NCI-H1694 (cell line): ENCODE measurements at regions not wholly inside any gene's neighbourhood (a gene's known extent, or its start where the extent isn't known, plus 50 kb on each side); places are given as distances from the start of the nearest gene placed in this dataset.

ENCODE experiments used
- DNase-seq: peaks from one replicate; lab custom pipeline; 2025; lab: John Stamatoyannopoulos, UW

DNA sequence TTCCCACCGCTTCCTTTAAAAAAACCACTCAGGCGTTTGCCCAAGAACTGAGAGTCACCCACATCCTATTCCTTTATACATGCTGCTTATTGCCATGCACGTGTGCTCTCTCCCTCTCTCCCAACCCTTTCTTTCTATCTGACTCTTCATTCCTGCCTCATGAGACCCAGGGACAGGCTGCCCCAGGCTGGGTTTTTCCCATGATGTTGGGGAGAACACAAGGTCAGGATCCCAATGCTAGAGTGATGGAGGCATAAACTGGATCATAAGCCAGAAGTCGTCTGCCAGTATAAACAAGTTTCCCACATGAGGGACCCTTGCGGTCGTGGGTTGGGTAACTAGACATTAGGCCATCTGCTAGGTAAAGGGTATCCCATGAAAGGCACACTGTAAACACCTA is 64.9 kb downstream of the CD2 start:
- no peak for DNase-seq

DNA sequence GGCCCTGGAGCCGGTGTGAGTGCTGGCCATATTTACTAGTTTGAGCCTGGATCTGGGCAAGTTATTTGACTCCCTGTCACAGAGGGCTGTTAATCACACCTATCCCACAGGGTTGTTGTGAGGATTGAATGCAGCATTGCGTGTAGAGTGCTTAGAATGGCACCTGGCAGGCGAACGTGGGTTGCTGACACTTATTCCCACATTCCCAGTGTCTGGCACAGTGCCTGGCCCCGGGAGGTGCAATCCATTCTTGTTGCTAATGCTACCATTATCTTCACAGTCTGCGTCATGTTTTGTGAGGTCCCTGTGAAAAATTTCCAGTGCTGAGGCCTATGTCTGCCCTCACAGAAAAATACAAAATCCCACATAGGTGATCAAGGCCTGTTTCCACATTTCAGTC is 66.1 kb downstream of the CD2 start:
- DNase-seq = no peak

GRCh38 chr1:116821763-116822162 is 67.5 kb downstream of the CD2 start:
- no peak for DNase-seq

DNA sequence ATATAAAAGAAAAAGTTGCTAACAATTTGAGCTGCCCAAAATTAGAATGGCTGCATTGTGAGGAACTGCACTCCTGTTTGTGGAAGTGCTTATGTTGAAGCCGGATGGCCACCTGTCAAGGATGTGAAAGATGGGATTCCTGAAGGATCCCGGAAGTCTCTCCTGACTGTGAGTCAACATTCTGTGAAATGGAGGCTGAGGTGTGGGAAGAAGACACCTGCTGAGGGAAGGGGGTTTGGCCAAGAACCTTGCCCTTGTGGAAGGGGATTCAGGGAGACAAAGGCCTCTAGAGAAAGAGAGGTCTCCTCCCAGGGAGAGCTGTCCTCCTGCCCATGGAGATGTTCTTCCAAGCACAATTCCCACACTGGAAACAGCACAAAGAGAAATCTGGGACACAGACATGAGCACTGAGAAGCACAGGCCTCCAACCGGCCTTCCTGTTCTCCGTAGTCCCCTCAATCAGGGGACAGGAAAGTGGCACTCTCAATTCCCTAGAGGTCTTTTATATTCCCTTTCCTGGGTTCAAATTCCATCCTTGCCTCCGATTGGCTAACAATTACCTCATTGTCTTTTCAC is 70.5 kb downstream of the CD2 start:
- peak; percentile 93 for DNase-seq

DNA sequence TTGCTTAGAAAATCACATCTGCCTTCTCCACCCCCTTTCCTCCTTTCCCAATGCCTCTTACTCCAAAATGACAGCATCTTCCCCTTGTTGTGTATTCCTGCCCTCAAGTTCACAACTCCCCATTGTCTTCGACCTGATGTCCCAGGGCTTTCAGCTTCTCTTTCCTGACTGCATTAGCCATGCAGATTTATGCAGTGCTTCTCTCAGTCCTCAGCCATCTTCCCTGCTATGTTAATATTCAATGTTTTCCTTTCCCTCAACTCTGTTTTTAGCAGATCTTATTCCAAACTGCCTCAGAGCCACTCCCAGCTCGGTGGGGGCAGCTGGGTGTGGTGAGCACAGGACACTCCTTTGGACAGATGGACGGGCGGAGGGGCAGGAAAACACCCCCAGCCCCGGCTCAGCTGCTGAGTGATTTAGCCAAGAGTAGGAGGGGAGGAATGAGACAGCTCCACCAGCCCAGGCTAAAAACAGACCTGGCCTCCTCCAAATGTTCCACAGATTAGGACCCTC is 71.0 kb downstream of the CD2 start:
- DNase-seq = peak; percentile 91

DNA sequence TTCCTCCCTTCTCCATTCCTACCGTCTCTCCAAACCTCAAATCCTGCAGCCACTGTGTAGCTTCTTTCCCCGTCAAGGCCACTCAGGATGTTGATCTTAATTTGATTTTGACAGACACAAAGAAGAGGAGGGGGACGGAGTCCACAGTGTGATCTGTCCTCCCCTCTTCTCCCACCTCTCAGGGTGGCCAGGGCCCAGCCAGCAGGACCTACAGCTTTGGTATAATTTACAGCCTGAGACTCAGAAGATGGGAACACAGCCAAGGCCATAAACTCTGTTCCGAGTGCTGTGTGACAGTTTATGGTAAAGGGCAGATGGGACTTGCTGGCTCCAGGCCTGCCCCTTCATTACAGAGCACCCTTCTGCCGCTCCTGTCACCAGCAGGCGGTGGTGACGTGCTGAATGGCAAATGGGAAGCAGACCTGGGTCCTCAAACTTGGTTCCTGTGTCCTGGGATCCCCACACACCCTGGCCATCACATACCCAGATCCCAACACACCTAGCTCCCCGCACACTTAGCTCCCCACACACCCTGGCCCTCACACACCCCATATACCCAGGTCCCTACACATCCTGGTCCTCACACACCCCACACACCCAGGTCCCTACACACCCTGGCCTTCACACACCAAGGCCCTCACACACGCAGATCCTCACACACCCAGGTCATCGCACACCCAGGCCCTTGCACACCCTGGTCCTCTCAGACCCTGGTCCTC is 71.6 kb downstream of the CD2 start:
- peak; percentile 98 for DNase-seq

GRCh38 chr1:116826818-116827606 is 72.8 kb downstream of the CD2 start:
- no peak for DNase-seq

DNA sequence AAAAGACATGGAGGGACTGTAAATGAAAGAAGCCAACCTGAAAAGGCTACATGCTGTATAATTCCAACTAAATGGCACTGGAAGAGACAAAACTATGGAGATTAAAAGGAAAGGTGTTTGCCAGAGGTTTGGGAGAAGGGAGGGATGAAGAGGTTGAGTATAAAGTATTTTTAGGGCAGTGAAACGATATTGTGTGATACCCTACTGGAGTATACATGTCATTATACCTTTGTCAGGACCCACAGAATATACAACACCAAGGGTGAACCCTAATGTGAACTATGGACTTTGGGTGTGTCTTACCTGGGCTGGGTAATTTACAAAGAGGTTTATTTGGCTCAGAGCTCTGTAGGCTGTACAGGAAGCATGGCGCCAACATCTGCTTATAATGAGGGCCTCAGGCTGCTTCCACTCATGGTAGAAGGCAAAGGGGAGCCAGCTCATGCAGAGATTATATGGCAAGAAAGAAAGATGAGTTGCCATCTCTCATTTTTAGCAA is 73.4 kb downstream of the CD2 start:
- DNase-seq = no peak

DNA sequence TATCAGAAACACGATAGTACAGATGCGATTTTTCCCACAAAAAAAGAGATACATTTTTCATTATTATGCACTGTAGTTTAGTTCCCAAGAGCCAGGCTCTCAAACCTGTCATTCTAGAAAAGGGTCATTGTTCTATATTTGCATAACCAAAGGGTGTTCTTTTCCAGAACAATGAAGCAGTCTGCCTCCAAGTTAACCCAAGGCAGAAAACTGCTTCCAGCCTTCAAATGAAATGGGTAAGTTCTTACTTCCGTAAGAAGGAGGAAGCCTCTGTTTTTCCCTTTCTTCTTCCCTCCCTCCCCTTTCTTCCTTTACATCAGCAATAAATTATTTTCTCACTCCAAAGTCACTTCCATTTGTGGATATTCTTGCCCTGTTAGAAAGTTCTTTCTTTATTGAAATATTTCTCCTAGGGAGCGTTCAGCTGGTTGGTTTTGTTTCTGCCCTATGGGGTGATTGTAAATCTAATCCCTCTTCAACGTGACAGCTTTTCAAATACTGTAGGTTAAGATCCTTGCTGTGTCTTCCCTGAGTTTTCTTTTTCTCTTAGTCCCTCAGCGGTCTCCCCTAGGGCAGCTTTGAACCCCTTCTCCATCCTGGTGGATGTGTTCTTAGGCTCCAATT is 77.3 kb upstream of the PTGFRN start:
- no peak for DNase-seq

DNA sequence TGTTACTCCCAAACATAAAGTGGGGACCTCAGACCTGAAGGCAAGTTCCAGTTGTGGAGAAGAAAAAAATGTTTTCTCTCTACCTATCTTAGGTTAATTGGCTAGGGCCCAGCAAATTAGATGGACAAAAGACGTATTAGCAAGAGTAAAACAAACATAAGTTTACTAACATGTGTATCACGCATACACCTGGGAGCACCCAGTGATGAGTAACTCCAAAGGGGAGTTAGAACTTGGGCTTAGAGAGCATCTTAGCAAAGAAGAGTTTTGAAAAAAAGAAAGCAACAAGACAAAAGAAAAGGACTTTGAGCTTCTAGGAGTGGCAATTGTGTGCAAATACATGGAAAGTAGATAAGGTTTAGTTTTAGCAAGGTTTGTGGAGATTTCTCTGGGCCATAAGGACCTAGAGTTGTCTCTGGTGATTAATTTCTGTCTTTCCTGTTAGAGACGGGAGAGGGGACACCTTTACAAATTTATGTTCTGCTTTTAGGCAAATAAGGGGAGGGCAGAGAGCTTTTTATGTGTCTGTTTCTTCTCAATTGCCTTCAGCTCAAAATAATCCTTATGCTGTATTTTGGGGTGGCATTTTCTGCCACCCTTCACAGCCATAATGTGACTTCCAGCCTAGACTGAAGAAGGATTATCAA is 76.7 kb upstream of the PTGFRN start:
- DNase-seq = no peak

DNA sequence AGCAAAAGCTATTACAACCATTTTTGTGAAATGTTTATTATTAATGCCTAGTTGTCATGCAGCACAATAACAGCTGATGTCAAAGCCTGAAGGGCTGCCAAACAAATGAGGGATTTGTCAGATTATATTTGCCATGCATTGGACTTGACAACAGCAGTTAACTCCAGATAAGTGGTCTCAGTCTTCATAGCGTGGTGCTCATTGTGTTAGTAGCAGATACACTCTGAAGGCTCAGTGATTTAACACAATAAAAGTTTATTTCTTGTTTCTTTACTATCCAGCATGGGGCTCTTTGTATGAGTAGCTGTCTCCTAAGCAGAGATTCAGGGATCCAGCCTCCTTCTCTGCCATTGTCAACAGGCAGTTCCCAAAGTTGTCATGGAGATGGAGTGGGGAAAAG is 76.0 kb upstream of the PTGFRN start:
- DNase-seq = no peak

- no peak for DNase-seq
Observed at GRCh38 chr1:116834595-116834994, 75.1 kb upstream of the PTGFRN start.

- DNase-seq = no peak
Observed at GRCh38 chr1:116835161-116835560, 74.6 kb upstream of the PTGFRN start.

DNA sequence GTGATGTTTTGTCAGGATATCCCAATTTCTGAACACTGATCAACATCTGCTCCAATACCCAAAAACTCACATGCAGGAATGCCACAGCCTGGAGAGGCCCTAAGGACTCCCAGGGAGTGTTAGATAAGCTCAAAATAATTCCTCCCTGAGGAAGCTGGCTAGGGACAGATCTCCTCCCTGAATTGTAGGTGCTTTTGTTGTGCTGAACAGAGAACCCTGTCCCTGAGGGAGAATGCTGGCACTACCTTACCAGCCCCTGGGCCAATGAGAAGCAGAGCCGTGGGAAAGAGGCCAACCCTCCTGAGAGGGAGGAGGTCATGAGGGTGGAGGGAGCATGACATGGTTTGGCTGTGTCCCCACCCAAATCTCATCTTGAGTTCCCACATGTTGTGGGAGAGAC is 73.6 kb upstream of the PTGFRN start:
- DNase-seq = no peak

DNA sequence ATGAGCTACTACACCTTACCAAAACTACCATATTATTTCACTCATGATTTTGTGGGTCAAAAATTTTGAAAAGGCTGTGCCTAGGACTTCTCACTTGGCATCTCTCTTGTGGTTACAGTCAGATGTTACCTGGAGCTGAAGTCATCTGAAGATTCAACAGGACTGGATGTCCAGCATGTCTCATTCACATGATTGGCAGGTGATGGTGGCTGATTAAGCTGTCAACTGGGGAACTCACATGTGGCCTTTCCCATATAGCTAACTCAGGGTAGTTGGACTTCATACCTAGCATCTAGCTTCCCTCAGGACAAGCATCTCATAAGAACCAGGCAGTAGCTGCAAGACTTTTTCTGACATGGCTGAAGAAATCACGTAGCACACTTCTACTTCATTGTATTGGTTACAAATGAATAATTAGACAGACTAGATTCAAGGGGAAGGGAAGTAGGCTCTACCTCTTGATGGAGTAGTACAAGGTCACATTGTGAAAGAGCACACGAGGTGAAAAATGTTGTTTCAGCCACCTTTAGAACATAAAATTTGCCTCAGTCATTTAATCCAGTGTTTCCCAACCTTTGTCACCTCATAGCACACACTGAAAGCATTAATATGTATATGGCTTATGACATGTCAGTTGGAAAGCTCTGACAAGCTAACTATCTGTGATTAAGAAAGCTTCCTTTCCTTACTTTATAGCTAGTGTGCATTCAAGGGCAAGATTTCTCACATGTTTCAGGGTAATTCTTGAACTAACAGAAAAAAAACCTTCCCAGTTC is 68.0 kb upstream of the PTGFRN start:
- no peak for DNase-seq

GRCh38 chr1:116842654-116843053 is 67.1 kb upstream of the PTGFRN start:
- no peak for DNase-seq

DNA sequence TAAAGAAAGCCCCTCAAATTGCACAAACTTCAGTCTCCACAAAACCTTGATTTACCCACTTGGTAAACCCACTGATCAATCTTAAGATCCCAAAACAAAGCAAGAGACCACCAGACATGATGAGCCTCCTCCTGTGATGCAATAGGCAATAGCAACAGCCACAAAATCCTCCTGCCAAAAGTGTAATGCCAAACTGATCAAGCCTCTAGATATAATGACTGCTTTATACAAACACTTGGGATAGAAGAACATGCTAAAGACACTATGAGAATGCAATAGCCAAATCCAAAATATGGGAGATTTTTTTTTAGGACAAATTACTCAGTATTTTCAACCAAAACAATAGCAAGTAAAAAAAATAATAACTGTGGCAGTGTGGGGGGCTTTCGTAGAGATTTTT is 64.9 kb upstream of the PTGFRN start:
- DNase-seq = no peak

DNA sequence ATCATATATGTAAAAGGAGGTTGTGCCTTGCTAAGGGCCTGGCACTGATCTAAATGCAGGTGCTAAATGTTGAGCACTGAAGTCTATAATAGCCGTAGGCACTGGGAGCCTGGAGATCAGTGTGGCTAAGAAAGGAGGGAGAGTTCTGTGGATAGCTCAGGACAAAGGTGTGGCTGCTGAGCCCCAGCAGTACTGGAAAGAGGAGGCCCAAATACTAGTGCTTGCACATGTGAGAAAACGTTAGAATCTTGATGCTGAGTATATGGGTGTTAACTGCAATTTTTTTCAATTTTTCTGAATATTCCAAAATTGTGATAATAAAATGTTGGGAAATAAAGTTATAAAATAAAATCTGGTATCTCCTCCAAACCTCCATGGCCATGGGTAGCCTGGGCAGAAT is 62.5 kb upstream of the PTGFRN start:
- no peak for DNase-seq

DNA sequence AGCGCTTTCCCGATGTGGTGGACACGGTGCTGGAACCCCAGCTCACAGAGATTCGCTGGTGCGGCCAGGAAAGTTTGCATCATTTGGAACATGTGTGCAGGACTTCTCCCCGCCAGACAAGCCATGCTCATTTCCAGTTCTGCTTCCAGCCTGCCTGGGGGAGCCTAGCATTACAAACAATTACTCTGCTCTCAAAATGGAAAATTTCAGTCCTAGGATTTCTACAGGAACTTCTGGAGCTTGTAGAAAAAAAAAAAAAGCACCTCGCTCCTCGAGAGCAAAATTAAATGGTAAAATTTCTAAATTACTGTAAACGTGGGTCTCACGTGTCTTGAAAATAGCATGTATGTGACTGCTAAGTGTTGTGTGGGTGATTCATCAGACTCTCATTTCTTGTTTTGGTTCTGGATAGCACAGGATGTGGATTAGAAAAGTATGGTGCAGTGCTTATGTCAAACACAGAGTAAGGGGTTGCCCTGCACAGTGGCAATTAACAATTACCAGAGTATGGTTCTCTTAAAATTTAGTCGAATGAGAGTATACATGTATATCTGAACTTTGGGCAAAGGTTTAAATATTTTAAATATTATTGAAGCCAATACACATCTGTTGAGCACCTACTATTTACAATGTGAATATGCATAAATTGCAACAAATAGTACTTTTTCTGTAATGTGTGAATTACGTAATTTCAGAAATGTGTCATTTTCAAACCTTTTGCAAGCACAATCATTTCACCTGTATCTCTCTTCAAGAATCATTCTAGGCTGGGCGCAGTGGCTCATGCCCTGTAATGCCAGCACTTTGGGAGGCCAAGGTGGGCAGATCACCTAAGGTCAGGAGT is 61.8 kb upstream of the PTGFRN start:
- DNase-seq = no peak

- DNase-seq = no peak
Observed at GRCh38 chr1:116850436-116850835, 59.3 kb upstream of the PTGFRN start.
